GM21360 (cell line): ENCODE measurements at regions not wholly inside any gene's neighbourhood (a gene's known extent, or its start where the extent isn't known, plus 50 kb on each side); places are given as distances from the start of the nearest gene placed in this dataset.
A peak's percentile ranks its signal among the peaks of the same experiment; 100 is the strongest.
"Not testable (repeated sequence)": the region's sequence is repeated elsewhere in the genome, so short reads cannot be mapped to it uniquely, and the experiment has no call there.

Experiments
- ATAC-seq: cut with Tn5 transposase; IDR thresholded peaks from one replicate; pipeline ENCODE4 v1.9.1; 2021; ENCODE audit warnings: mild to moderate bottlenecking, moderate library complexity; ENCODE audit not compliant: unreplicated experiment

- ATAC-seq = no peak
These were observed 151.0 kb downstream of the NUF2 start for GRCh38 chr1:163472651-163473248.

DNA sequence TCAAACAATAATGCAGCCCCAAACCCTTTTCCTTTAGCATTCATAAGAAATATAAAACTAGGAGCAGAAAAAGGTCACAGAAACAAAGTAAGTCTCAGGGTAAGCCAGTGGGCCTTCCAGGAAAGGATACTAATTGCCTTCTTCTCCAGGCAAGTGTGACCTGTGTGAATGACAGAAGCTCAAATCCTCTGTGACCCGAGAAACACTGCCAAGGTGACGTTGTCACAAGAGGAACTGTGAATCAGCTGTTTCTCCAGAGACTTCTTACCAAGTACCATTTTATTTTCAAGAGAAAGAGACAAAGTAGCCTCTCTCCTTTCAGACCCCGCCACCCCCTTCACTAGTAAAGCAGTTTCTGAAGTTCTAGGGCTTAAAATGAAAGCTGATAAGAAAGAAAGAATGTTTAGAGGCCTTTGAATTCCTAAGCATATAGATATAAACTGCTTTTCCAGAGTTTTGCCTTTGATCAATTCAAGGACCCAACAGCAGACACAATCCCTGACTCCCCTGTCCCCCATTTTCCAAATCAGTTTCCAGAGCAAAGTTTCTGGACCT is 155.6 kb downstream of the NUF2 start:
- no peak for ATAC-seq

GRCh38 chr1:163498391-163499330 is 176.9 kb downstream of the NUF2 start:
- ATAC-seq = not testable (repeated sequence)

GRCh38 chr1:163504331-163504978 is 182.7 kb downstream of the NUF2 start:
- ATAC-seq = no peak

DNA sequence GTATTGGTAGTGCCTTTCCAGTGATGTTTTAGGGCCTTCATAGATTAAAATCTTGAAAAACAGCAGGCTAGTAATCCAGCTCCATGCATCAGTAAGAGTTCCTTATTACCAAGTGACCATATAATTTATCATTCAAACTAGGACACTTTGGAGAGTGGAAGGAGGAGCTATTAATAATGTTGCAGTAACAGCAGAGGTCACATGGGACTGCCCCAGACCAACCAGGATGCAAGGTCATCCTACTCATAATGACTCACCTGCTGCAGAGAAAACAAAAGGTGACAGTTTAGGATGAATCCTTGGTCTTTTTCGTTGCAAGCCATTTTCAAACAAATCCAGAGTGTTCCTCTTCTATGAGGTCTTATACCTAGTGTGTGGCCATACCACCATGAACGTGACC is 187.4 kb downstream of the NUF2 start:
- no peak for ATAC-seq

DNA sequence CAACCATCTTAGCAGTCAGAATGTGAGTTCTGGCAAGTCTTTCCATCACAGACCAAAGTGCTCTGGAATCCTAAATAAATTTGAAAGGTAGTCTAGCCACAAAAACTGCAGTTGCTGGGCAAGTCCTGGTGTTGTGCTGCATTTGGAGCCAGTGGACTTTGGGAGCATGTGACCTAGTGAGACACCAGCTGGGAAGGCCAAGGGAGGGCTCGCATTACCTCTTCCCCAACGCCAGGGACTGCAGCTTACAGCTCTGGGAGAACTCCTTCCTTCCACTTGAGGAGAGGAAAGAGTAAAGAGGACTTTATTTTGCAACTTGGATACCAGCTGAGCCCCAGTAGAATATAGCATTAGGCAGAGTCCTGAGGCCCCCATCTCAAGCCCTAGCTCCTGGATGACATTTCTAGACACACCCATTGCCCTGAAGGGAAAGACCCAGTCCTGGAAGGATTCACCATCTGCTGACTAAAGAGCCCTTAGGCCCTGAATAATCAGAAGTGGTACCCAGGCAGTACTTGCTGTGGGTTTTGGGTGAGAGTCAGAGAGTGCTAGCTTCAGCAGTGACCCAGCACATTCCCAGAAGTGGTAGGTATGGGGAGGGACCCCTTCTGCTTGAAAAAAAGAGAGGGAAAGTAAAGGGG is 190.7 kb downstream of the NUF2 start:
- ATAC-seq = no peak

DNA sequence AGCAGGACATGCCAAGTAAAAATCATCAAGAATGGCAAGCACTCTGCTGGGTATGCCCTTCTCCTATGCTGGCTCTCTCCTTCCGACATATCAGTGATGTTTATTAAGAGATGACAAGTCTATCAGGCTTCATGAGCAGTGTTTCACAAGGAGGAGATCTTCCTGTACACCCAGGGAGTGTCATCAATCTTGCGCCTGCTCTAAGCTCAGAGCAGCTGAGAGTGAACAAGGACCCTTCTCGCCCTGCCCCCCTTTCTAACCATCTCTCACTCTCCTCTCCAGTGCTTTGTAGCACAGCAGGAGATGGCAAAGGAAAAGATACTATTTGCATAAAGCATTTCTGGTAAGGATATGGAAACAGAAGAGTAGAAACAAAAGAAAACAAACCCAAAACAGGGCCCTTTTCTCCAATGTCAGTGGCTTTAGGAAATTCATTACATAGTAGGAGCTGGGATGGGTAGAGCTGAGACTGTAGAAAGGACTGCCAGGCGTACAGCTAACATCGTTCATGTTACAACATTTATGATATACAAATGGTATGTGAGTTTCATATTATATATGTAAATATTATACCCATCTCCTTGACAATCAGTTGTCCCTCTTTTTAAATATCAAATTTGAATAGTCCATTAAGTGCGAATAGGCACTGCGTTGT is 201.7 kb downstream of the NUF2 start:
- ATAC-seq = no peak

- ATAC-seq = peak; percentile 87
These were observed 207.1 kb downstream of the NUF2 start for GRCh38 chr1:163528710-163529348.

- no peak for ATAC-seq
These were observed 209.6 kb downstream of the NUF2 start for GRCh38 chr1:163531345-163531744.

GRCh38 chr1:163535401-163535800 is 213.6 kb downstream of the NUF2 start:
- ATAC-seq = no peak

DNA sequence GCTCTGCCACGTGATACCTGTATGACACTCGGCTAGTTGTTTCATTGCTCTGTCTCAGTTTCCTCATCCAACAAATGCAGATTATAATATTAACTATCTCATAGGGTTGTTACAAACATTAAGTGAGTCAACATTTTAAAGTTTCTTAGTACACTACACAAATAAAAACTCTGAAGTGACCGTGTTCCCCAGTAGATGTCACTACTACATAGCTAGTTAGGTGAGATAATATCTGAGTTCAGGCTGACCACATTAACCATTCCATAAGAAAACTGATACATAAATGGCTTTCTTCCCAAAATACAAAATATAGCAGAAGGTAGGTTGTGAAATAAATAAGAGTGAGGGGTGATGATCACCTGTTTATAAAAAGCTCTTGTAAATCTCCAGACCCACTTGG is 214.1 kb downstream of the NUF2 start:
- ATAC-seq = no peak

DNA sequence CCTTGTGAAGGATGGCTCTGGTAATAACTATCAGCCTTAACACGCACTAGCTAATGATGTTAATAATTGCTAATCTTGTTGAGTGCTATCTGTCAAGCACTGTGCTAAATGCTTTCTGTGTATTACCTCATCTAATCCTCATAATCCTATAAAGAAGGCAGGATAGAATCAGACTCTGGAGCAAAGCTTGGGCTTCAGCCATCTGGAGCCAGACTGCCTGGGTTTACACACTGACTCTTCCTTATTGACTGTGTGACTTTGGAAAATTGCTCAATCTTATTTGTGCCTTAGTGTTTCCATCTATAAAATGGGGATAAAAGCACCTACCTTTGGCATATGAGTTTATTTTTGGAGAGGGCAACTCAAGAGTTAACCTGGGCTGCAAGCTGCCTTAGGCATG is 216.1 kb downstream of the NUF2 start:
- no peak for ATAC-seq

DNA sequence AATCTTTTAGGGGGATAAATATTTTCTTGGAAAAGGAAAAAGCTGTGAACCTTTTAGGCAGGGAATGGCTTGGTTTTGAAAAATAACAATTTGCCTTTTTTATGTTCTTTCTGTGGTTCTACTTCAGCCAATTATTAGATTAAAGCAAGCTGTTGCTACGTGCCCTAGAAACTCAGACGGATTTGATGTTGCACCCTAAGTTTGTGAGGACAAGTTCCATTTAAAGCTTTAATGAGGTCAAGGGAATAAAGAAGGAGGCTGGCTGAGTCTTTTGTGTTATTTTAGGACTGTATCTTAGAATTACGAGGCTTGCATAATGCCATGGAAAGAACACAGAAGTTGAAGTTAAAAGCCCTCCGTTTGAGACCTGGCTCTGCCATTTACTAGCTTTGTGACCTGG is 216.9 kb downstream of the NUF2 start:
- no peak for ATAC-seq

- no peak for ATAC-seq
These were observed 219.0 kb downstream of the NUF2 start for GRCh38 chr1:163540727-163541126.

DNA sequence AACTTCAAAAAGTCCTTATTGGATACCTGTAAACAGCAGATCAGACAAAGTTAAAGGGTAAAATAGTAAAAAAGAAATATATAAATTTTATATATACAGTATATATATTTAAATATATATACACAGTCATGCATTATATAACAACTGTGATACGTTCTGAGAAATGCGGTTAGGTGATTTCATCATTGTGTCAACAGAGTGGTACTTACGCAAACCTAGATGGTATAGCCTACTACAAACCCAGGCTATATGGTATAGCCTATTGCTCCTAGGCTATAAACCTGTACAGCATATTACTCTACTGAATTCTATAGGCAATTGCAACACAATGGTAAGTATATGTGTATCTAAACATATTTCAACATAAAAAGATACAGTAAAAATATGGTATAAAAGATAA is 222.7 kb downstream of the NUF2 start:
- no peak for ATAC-seq

GRCh38 chr1:163558162-163558561 is 236.4 kb downstream of the NUF2 start:
- ATAC-seq = no peak

DNA sequence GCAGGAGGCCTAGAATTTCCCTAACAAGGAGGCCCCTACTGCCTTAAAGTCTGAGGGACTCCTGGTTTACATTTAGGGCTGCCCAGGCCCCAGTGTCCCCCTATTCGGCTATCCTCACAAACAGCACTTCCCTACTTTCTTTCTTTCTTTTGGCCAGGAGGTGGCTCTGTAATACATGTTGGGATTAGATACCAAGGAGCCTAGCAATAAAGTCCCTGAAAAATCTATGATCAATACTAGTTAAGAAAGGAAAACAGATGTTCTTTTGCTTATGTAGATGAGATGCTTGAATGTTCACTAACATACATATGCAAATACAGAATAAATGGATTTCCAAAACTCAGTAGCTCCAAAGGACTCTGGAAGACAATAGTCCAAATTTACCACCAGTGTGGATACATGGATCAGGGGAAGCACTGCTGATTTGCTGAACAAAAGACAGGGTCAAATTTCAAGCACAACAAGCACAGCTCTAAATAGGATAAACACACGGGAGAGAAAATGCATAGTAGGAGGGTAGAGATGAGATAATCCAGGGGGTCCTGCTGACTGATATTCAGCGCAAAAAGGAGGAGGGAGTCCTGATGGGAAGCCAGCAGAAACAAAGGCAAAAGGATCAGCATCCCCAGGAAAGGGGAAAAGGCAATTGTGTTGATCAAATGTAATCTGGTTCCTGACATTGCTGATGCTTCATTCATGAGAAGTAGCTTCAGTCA is 240.0 kb downstream of the NUF2 start:
- no peak for ATAC-seq

- no peak for ATAC-seq
These were observed 240.6 kb downstream of the NUF2 start for GRCh38 chr1:163562355-163562754.

GRCh38 chr1:163565166-163565565 is 243.4 kb downstream of the NUF2 start:
- ATAC-seq = no peak
